ENCODE measurements at regions not wholly inside any gene's neighbourhood (a gene's known extent, or its start where the extent isn't known, plus 50 kb on each side); places are given as distances from the start of the nearest gene placed in this dataset.

DNA sequence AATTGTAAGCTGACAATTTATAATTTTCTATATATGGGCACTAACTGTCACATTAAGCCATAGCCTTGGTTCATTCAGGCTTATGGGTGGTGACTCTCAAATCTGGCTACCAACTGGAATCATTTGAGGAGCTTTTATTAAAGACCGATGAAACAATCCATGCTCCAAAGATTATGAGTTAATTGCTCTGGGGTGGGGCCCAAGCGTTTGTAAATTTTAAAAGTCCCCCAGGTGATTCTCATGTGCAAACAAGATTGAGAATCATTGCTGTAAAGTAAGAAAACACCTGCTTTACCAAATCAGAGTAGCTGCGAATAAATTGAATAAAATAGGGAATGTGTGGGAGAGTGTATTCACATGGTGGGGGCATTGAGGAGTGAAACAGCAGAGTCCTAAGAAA lies 76.1 kb upstream of the RAB27B start:
- no peaks in the 10 kb centered on the region for H3K27me3 ChIP-seq (ENCODE audit: control insufficient read depth, insufficient read depth, low read length)
- TF ChIP-seq EZH2 (IDR thresholded peaks at IDR 0.05; ENCODE audit: low read length, missing control alignments) = no peak
- TF ChIP-seq, protein P1, sequence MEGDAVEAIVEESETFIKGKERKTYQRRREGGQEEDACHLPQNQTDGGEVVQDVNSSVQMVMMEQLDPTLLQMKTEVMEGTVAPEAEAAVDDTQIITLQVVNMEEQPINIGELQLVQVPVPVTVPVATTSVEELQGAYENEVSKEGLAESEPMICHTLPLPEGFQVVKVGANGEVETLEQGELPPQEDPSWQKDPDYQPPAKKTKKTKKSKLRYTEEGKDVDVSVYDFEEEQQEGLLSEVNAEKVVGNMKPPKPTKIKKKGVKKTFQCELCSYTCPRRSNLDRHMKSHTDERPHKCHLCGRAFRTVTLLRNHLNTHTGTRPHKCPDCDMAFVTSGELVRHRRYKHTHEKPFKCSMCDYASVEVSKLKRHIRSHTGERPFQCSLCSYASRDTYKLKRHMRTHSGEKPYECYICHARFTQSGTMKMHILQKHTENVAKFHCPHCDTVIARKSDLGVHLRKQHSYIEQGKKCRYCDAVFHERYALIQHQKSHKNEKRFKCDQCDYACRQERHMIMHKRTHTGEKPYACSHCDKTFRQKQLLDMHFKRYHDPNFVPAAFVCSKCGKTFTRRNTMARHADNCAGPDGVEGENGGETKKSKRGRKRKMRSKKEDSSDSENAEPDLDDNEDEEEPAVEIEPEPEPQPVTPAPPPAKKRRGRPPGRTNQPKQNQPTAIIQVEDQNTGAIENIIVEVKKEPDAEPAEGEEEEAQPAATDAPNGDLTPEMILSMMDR (conservative IDR thresholded peaks at IDR 0.05 in 1 of 2, IDR thresholded peaks at IDR 0.05 in 1 of 2; ENCODE audit: low read depth in 1 of 2, low read length in 2 of 2) = no peak
- no peak overlapping the region for H2AFZ ChIP-seq (ENCODE audit: low read length)
- no peak overlapping the region for H3K4me2 ChIP-seq (ENCODE audit: extremely low read depth, insufficient read depth, low read length)
- H4K20me1 ChIP-seq (ENCODE audit: control insufficient read depth, extremely low read depth, insufficient read depth, low read length) = no peaks in the 10 kb centered on the region
- no peaks in the 10 kb centered on the region for H3K36me3 ChIP-seq (ENCODE audit: control insufficient read depth, insufficient read depth, low read length)
- no peak overlapping the region for H3K9ac ChIP-seq (ENCODE audit: insufficient read depth, low read length)
- no peak for DNase-seq (ENCODE audit: low read depth in 2 of 2)
- H3K27ac ChIP-seq (ENCODE audit: insufficient read depth, low read length) = no peak overlapping the region
- no peak overlapping the region for H3K4me3 ChIP-seq (replicated peaks in 1 of 4; ENCODE audit: control extremely low read depth in 1 of 4, insufficient read depth in 1 of 4, low read depth in 3 of 4, low read length in 4 of 4)
- H3K79me2 ChIP-seq (ENCODE audit: control insufficient read depth, insufficient read depth, low read length) = no peaks in the 10 kb centered on the region
- H3K4me1 ChIP-seq (ENCODE audit: control insufficient read depth, extremely low read depth, insufficient read depth, low read length) = no peaks in the 10 kb centered on the region
- H3K9me3 ChIP-seq (ENCODE audit: control insufficient read depth, insufficient read depth, low read depth, low read length) = no peaks in the 10 kb centered on the region

DNA sequence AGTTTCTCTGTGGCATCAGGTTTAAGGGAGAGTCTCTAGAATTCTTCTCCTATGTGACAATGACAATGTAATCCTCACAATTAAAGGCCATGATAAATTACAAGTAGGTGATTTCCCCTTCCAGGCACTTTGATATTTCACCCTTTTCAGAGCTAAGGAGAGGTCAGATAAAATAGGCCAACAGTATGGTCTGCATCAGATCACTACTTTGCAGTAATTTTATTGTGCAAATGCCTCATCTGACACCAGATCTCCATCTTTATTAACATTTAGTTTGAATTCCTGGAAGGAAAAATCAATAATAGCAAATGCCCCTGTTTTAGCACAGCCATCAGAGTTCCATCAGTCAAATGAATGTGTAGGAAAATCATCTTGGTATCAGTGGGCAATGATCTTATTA lies 72.8 kb upstream of the RAB27B start:
- H3K4me3 ChIP-seq (replicated peaks in 1 of 4; ENCODE audit: control extremely low read depth in 1 of 4, insufficient read depth in 1 of 4, low read depth in 3 of 4, low read length in 4 of 4) = no peak overlapping the region
- no peaks in the 10 kb centered on the region for H3K79me2 ChIP-seq (ENCODE audit: control insufficient read depth, insufficient read depth, low read length)
- H3K9me3 ChIP-seq (ENCODE audit: control insufficient read depth, insufficient read depth, low read depth, low read length) = no peaks in the 10 kb centered on the region
- no peak overlapping the region for H3K9ac ChIP-seq (ENCODE audit: insufficient read depth, low read length)
- no peak overlapping the region for H3K4me2 ChIP-seq (ENCODE audit: extremely low read depth, insufficient read depth, low read length)
- no peaks in the 10 kb centered on the region for H3K27me3 ChIP-seq (ENCODE audit: control insufficient read depth, insufficient read depth, low read length)
- H4K20me1 ChIP-seq (ENCODE audit: control insufficient read depth, extremely low read depth, insufficient read depth, low read length) = no peaks in the 10 kb centered on the region
- no peak overlapping the region for H2AFZ ChIP-seq (ENCODE audit: low read length)
- TF ChIP-seq, protein P1 (conservative IDR thresholded peaks at IDR 0.05 in 1 of 2, IDR thresholded peaks at IDR 0.05 in 1 of 2; ENCODE audit: low read depth in 1 of 2, low read length in 2 of 2) = no peak
- TF ChIP-seq EZH2 (IDR thresholded peaks at IDR 0.05; ENCODE audit: low read length, missing control alignments) = no peak
- H3K27ac ChIP-seq (ENCODE audit: insufficient read depth, low read length) = no peak overlapping the region
- H3K36me3 ChIP-seq (ENCODE audit: control insufficient read depth, insufficient read depth, low read length) = no peaks in the 10 kb centered on the region
- H3K4me1 ChIP-seq (ENCODE audit: control insufficient read depth, extremely low read depth, insufficient read depth, low read length) = no peaks in the 10 kb centered on the region
- no peak for DNase-seq (ENCODE audit: low read depth in 2 of 2)

DNA sequence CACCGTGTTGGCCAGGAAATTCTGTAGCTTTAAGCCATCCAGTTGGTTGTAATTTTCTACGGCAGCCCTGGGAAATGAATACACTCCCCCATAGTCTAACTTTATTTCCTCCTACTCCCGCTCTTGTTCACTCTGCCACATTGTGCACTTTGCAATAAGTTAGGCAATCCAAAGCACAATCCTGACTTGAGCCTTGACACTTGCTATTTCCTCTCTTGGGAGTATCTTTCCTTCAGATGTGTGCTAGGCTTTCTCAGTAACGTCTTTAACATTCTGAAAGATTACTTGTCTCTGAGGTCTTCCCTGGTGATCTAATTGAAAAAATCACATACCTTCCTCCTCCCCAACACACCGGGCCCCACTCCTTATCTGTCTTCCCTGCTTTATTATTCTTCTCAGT lies 65.9 kb upstream of the RAB27B start:
- no peak overlapping the region for H3K4me3 ChIP-seq (replicated peaks in 1 of 4; ENCODE audit: control extremely low read depth in 1 of 4, insufficient read depth in 1 of 4, low read depth in 3 of 4, low read length in 4 of 4)
- H3K9ac ChIP-seq (ENCODE audit: insufficient read depth, low read length) = no peak overlapping the region
- H3K36me3 ChIP-seq (ENCODE audit: control insufficient read depth, insufficient read depth, low read length) = no peaks in the 10 kb centered on the region
- H3K27me3 ChIP-seq (ENCODE audit: control insufficient read depth, insufficient read depth, low read length) = no peaks in the 10 kb centered on the region
- no peaks in the 10 kb centered on the region for H4K20me1 ChIP-seq (ENCODE audit: control insufficient read depth, extremely low read depth, insufficient read depth, low read length)
- no peak overlapping the region for H3K27ac ChIP-seq (ENCODE audit: insufficient read depth, low read length)
- H3K9me3 ChIP-seq (ENCODE audit: control insufficient read depth, insufficient read depth, low read depth, low read length) = no peaks in the 10 kb centered on the region
- H2AFZ ChIP-seq (ENCODE audit: low read length) = no peak overlapping the region
- H3K4me2 ChIP-seq (ENCODE audit: extremely low read depth, insufficient read depth, low read length) = no peak overlapping the region
- no peak for DNase-seq (ENCODE audit: low read depth in 2 of 2)
- no peaks in the 10 kb centered on the region for H3K4me1 ChIP-seq (ENCODE audit: control insufficient read depth, extremely low read depth, insufficient read depth, low read length)
- TF ChIP-seq, protein P1 (conservative IDR thresholded peaks at IDR 0.05 in 1 of 2, IDR thresholded peaks at IDR 0.05 in 1 of 2; ENCODE audit: low read depth in 1 of 2, low read length in 2 of 2) = no peak
- no peak for TF ChIP-seq EZH2 (IDR thresholded peaks at IDR 0.05; ENCODE audit: low read length, missing control alignments)
- H3K79me2 ChIP-seq (ENCODE audit: control insufficient read depth, insufficient read depth, low read length) = no peaks in the 10 kb centered on the region

Measured in fibroblast of lung (primary cell).